HEK293T (cell line): ENCODE measurements at regions not wholly inside any gene's neighbourhood (a gene's known extent, or its start where the extent isn't known, plus 50 kb on each side); places are given as distances from the start of the nearest gene placed in this dataset.

Source experiments
- BHLHE40 ChIP-seq: fragments of 450-650 bp; IDR thresholded peaks from 2 replicates; pipeline ENCODE4 v1.6.1; 2016; ENCODE audit warnings: mild to moderate bottlenecking, moderate library complexity, borderline replicate concordance
- CTBP1 ChIP-seq: fragments of 450-650 bp; IDR thresholded peaks from 2 replicates; pipeline ENCODE4 v1.6.1; 2016; ENCODE audit warnings: borderline replicate concordance
- ELF4 ChIP-seq: fragments of 450-650 bp; IDR thresholded peaks from 2 replicates; pipeline ENCODE4 v1.6.1; 2017; ENCODE audit warnings: antibody characterized with exemption
- FOXA1 ChIP-seq: fragments of 450-650 bp; IDR thresholded peaks from 2 replicates; pipeline ENCODE4 v1.6.1; 2016; ENCODE audit warnings: mild to moderate bottlenecking
- FOXK2 ChIP-seq: fragments of 450-650 bp; IDR thresholded peaks from 2 replicates; pipeline ENCODE4 v1.6.1; 2016; ENCODE audit warnings: mild to moderate bottlenecking
- FOXM1 ChIP-seq: fragments of 450-650 bp; IDR thresholded peaks from 2 replicates; pipeline ENCODE4 v1.6.1; 2017; ENCODE audit warnings: mild to moderate bottlenecking, borderline replicate concordance
- NFRKB ChIP-seq: fragments of 450-650 bp; IDR thresholded peaks from 2 replicates; pipeline ENCODE4 v1.6.1; 2016; ENCODE audit warnings: mild to moderate bottlenecking, moderate library complexity
- PKNOX1 ChIP-seq: fragments of 450-650 bp; IDR thresholded peaks from 2 replicates; pipeline ENCODE4 v1.6.1; 2016
- TARDBP ChIP-seq: fragments of 450-650 bp; IDR thresholded peaks from 2 replicates; pipeline ENCODE4 v1.6.1; 2016
- ZNF384 ChIP-seq: fragments of 450-650 bp; IDR thresholded peaks from 2 replicates; pipeline ENCODE4 v1.6.1; 2016

GRCh38 chr4:23993373-23993772 lies 103.5 kb upstream of the PPARGC1A start:
- TF ChIP-seq TARDBP = no peak
- no peak for TF ChIP-seq ZNF384
- TF ChIP-seq FOXK2 = no peak
- TF ChIP-seq FOXA1 = no peak
- TF ChIP-seq BHLHE40 = no peak
- TF ChIP-seq PKNOX1 = no peak
- TF ChIP-seq FOXM1 = no peak
- TF ChIP-seq CTBP1 = no peak
- TF ChIP-seq NFRKB = no peak
- no peak for TF ChIP-seq ELF4
